ENCODE measurements at regions not wholly inside any gene's neighbourhood (a gene's known extent, or its start where the extent isn't known, plus 50 kb on each side); places are given as distances from the start of the nearest gene placed in this dataset.

DNA sequence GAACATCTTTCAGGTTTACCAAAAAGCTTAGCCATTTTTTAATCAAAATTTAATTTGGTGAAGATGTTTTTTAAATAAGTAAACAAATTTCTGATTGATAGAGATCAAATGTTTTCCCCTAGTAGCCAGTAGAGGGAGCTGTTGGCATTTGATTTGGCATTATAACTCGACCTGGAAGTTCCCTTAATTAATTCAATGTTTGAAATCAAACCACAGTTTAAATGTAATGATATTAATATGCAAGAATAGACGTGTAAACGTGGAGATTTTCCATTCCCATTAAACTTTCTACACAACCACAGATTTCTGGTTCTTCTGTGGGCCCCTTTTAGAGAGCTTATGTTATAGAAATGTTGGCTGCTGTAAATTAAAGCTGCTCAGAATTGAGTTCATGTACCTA lies 148.1 kb upstream of the MPDZ start:
- no CpG with 5 or more reads among the region's 3 CpGs for WGBS (ENCODE audit: insufficient coverage)
- DNase-seq (ENCODE audit: low read depth in 4 of 6, low spot score in 6 of 6) = peak in 3 of 6 donors; percentile 33 to 91 (median 86)
- Histone ChIP-seq H3K4me1 (ENCODE audit: control insufficient read depth, insufficient read depth, low read length) (peaks cover 6% of the 10 kb centered on the region), H3K9me3 (ENCODE audit: control insufficient read depth, insufficient read depth, low read length) (no peaks in the 10 kb centered on the region), H3K36me3 (ENCODE audit: control insufficient read depth, insufficient read depth, low read length) (no peaks in the 10 kb centered on the region), H3K27ac (ENCODE audit: low read depth, low read length) (no peak overlapping the region), H3K27me3 (ENCODE audit: control insufficient read depth, insufficient read depth, low read length) (peaks cover 2% of the 10 kb centered on the region), H3K4me3 (ENCODE audit: low read depth, low read length) (no peak overlapping the region)

DNA sequence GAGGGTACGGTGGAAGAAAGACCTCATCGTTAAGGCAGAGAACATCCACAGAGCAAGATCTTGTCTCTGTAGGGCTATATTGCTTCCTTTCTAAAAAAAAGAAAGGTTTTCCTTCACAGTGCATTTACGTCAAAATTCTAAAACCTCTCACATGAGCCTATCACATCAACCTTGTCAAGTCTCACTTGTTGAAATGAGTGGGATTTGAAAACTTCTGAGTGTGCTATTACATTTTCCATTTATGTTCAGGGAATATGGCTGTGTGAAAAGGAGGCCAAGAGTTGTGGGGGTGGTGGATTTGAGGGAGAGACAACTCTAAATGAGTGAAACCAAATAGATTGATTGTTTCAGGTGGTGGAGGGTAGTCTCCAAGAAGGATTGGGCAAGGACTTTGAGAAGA lies 147.1 kb upstream of the MPDZ start:
- H3K9me3 ChIP-seq (ENCODE audit: control insufficient read depth, insufficient read depth, low read length) = no peaks in the 10 kb centered on the region
- H3K27ac ChIP-seq (ENCODE audit: low read depth, low read length) = no peak overlapping the region
- H3K27me3 ChIP-seq (ENCODE audit: control insufficient read depth, insufficient read depth, low read length) = peaks cover 2% of the 10 kb centered on the region
- no peak overlapping the region for H3K4me3 ChIP-seq (ENCODE audit: low read depth, low read length)
- H3K4me1 ChIP-seq (ENCODE audit: control insufficient read depth, insufficient read depth, low read length) = peaks cover 6% of the 10 kb centered on the region
- 100% methylated on average over 1 of the region's 3 CpGs for WGBS (ENCODE audit: insufficient coverage)
- no peak for DNase-seq (ENCODE audit: low read depth in 4 of 6, low spot score in 6 of 6)
- H3K36me3 ChIP-seq (ENCODE audit: control insufficient read depth, insufficient read depth, low read length) = no peaks in the 10 kb centered on the region

DNA sequence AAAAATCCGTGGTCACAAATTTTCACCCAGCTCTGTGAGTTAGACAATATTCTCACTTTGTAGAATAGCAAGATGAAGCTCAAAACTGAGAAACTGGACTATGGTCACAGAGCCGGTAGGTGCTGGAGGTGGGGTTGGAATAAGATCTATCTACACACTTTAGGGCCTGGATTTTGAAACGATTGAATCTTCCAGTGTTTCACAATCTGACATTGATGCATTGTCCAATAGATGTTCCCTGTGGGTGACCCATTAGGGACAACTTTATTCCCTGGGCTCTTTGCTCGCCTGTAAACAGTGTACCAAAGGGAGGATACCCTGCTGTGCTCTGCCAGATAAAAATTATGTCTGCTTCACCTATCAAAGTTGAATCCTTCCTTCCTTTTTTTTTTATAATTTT lies 145.4 kb upstream of the MPDZ start:
- no peaks in the 10 kb centered on the region for H3K9me3 ChIP-seq (ENCODE audit: control insufficient read depth, insufficient read depth, low read length)
- H3K4me3 ChIP-seq (ENCODE audit: low read depth, low read length) = no peak overlapping the region
- no peaks in the 10 kb centered on the region for H3K27me3 ChIP-seq (ENCODE audit: control insufficient read depth, insufficient read depth, low read length)
- H3K36me3 ChIP-seq (ENCODE audit: control insufficient read depth, insufficient read depth, low read length) = no peaks in the 10 kb centered on the region
- H3K27ac ChIP-seq (ENCODE audit: low read depth, low read length) = no peak overlapping the region
- H3K4me1 ChIP-seq (ENCODE audit: control insufficient read depth, insufficient read depth, low read length) = no peaks in the 10 kb centered on the region
- no peak for DNase-seq (ENCODE audit: low read depth in 4 of 6, low spot score in 6 of 6)
- WGBS (ENCODE audit: insufficient coverage) = 71% methylated on average over 2 of the region's 4 CpGs

DNA sequence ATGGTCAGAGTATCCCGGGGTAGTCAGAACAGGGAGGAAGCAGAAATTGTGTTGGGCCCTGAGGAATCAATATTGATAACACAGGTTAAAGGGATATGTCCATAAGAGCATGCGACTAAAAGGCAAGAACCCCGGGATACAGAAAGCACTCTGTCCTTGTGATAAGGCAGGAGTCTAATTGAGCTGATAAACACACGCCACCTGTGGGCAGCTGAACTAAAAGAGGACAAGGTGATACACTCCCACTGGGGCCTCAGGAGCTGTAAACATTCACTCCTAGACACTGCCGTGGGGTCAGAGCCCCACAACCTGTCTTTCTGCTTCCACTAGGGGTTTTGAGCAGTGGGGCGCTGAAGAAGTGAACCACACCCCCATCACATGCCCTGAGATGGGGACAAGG lies 144.7 kb upstream of the MPDZ start:
- Histone ChIP-seq H3K9me3 (ENCODE audit: control insufficient read depth, insufficient read depth, low read length) (no peaks in the 10 kb centered on the region), H3K27me3 (ENCODE audit: control insufficient read depth, insufficient read depth, low read length) (no peaks in the 10 kb centered on the region), H3K27ac (ENCODE audit: low read depth, low read length) (no peak overlapping the region), H3K36me3 (ENCODE audit: control insufficient read depth, insufficient read depth, low read length) (no peaks in the 10 kb centered on the region), H3K4me1 (ENCODE audit: control insufficient read depth, insufficient read depth, low read length) (no peaks in the 10 kb centered on the region), H3K4me3 (ENCODE audit: low read depth, low read length) (no peak overlapping the region)
- DNase-seq (ENCODE audit: low read depth in 4 of 6, low spot score in 6 of 6) = no peak
- 96% methylated on average over 4 of the region's 6 CpGs for WGBS (ENCODE audit: insufficient coverage)

DNA sequence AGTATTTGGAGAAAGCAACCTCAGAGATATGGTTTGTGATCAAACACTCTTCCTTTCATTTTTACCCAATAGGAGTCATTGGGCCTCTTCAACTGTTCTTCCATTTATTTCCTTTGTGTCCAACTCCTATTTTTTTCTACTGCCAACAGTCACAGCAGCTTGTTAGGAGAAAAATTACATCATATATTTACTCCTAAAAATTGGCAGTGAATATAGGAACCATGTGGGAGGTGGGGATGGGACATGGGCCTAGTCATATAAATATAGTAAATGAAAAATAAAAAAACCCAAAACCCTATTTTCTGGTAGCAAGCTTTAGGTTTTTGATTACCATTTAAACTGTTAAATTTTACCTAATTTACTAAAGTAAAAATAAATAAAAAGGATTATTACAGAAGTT lies 134.9 kb upstream of the MPDZ start:
- DNase-seq (ENCODE audit: low read depth in 4 of 6, low spot score in 6 of 6) = peak in 1 of 6 donors; percentile 52
- no peaks in the 10 kb centered on the region for H3K27me3 ChIP-seq (ENCODE audit: control insufficient read depth, insufficient read depth, low read length)

DNA sequence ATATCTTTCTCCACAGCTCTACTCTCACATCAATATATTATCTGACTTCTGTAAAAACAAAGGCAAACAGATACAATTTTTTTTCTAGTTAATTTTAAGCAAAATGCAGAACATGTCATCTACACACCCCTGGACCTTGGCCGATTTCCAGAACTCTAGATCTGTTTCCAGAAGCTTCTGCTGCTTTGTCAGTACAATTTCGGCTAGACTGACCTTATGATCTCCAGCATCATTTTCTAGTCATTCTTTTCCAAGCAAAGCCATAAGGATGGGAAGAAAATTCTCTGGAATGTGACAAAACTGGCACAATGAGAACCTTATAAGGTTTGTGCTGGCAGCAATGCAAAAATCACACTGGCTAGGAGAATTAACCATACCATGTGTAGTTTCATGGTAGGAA lies 132.8 kb upstream of the MPDZ start:
- H3K4me3 ChIP-seq (ENCODE audit: low read depth, low read length) = no peak overlapping the region
- no peaks in the 10 kb centered on the region for H3K4me1 ChIP-seq (ENCODE audit: control insufficient read depth, insufficient read depth, low read length)
- H3K9me3 ChIP-seq (ENCODE audit: control insufficient read depth, insufficient read depth, low read length) = no peaks in the 10 kb centered on the region
- no peak overlapping the region for H3K27ac ChIP-seq (ENCODE audit: low read depth, low read length)
- no peaks in the 10 kb centered on the region for H3K27me3 ChIP-seq (ENCODE audit: control insufficient read depth, insufficient read depth, low read length)
- H3K36me3 ChIP-seq (ENCODE audit: control insufficient read depth, insufficient read depth, low read length) = no peaks in the 10 kb centered on the region
- no CpG with 5 or more reads among the region's 2 CpGs for WGBS (ENCODE audit: insufficient coverage)
- peak in 1 of 6 donors; percentile 52 for DNase-seq (ENCODE audit: low read depth in 4 of 6, low spot score in 6 of 6)

More for the DNA sequence above, 134.9 kb upstream of the MPDZ start:
- no peaks in the 10 kb centered on the region for H3K9me3 ChIP-seq (ENCODE audit: control insufficient read depth, insufficient read depth, low read length)
- no peaks in the 10 kb centered on the region for H3K36me3 ChIP-seq (ENCODE audit: control insufficient read depth, insufficient read depth, low read length)
- H3K4me1 ChIP-seq (ENCODE audit: control insufficient read depth, insufficient read depth, low read length) = no peaks in the 10 kb centered on the region
- no peak overlapping the region for H3K4me3 ChIP-seq (ENCODE audit: low read depth, low read length)
- H3K27ac ChIP-seq (ENCODE audit: low read depth, low read length) = no peak overlapping the region

DNA sequence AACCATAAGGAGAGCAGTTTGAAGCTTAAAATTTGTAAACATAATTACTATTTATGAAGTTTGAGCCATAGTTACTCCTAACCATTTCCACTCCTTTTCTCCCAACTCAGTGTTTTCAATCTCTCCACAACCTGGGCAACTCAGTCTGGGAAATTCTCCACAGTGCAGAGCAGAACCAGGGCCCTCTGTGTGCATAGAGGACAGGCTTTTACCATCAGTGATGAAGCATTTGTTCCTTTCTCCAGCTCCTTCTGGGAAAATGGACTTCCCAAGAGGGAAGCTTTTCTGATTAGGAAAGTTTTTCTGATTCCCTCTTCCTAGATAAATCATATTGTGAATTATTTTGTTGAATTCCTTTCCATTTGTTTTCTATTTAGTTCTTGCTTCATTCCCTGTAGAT lies 132.3 kb upstream of the MPDZ start:
- no peaks in the 10 kb centered on the region for H3K27me3 ChIP-seq (ENCODE audit: control insufficient read depth, insufficient read depth, low read length)
- H3K27ac ChIP-seq (ENCODE audit: low read depth, low read length) = no peak overlapping the region
- no peaks in the 10 kb centered on the region for H3K36me3 ChIP-seq (ENCODE audit: control insufficient read depth, insufficient read depth, low read length)
- H3K4me3 ChIP-seq (ENCODE audit: low read depth, low read length) = no peak overlapping the region
- peak in 1 of 6 donors; percentile 42 for DNase-seq (ENCODE audit: low read depth in 4 of 6, low spot score in 6 of 6)
- no peaks in the 10 kb centered on the region for H3K4me1 ChIP-seq (ENCODE audit: control insufficient read depth, insufficient read depth, low read length)
- H3K9me3 ChIP-seq (ENCODE audit: control insufficient read depth, insufficient read depth, low read length) = no peaks in the 10 kb centered on the region

DNA sequence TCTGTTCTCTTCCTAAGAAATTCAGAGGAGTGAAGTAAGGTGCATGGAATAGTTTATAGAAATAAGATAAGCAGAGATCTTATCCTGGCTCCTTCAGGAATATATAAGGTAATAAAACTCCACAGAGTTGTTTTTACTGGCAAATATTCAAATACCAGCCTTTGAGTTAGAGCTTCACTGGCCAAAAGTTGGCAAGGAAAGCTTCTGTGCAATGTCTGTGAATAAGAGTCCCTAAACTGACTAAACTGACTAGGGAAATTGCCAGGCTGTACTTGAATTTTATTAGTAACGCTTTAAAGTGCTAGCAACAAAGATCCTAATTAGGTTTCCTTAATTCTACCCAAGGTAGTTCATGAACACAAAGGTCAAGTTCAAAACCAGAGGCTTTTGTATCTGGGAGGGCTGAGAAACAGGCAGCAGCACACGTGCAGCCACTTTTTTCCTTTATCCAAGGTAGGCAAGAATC lies 131.1 kb upstream of the MPDZ start:
- peak in 2 of 6 donors; percentile 47 to 62 for DNase-seq (ENCODE audit: low read depth in 4 of 6, low spot score in 6 of 6)
- Histone ChIP-seq H3K4me3 (ENCODE audit: low read depth, low read length) (no peak overlapping the region), H3K36me3 (ENCODE audit: control insufficient read depth, insufficient read depth, low read length) (no peaks in the 10 kb centered on the region), H3K27ac (ENCODE audit: low read depth, low read length) (no peak overlapping the region), H3K27me3 (ENCODE audit: control insufficient read depth, insufficient read depth, low read length) (no peaks in the 10 kb centered on the region), H3K4me1 (ENCODE audit: control insufficient read depth, insufficient read depth, low read length) (no peaks in the 10 kb centered on the region), H3K9me3 (ENCODE audit: control insufficient read depth, insufficient read depth, low read length) (no peaks in the 10 kb centered on the region)
- WGBS (ENCODE audit: insufficient coverage) = no CpG with 5 or more reads among the region's 2 CpGs

DNA sequence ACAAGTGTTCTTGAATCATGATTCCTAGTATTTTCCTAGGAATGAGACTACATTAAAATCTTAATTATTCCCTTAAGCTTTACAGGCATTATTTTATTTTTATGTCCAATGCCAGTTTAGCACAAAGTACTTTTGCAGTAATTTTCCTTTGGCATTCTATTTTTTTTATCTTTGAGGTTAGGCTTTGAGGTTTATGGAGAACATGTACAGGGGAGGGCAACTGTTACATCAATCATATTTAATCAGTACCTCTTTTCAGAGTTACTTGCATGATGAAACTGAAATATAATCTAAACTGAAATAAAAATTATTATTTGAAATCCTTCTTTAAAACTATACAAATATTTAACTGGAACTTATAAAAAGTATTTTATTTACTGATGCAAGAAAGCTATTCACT lies 118.2 kb upstream of the MPDZ start:
- no peak for DNase-seq (ENCODE audit: low read depth in 4 of 6, low spot score in 6 of 6)
- no peaks in the 10 kb centered on the region for H3K27me3 ChIP-seq (ENCODE audit: control insufficient read depth, insufficient read depth, low read length)
- H3K9me3 ChIP-seq (ENCODE audit: control insufficient read depth, insufficient read depth, low read length) = no peaks in the 10 kb centered on the region
- no peaks in the 10 kb centered on the region for H3K36me3 ChIP-seq (ENCODE audit: control insufficient read depth, insufficient read depth, low read length)
- no peak overlapping the region for H3K4me3 ChIP-seq (ENCODE audit: low read depth, low read length)
- H3K4me1 ChIP-seq (ENCODE audit: control insufficient read depth, insufficient read depth, low read length) = no peaks in the 10 kb centered on the region
- no peak overlapping the region for H3K27ac ChIP-seq (ENCODE audit: low read depth, low read length)

DNA sequence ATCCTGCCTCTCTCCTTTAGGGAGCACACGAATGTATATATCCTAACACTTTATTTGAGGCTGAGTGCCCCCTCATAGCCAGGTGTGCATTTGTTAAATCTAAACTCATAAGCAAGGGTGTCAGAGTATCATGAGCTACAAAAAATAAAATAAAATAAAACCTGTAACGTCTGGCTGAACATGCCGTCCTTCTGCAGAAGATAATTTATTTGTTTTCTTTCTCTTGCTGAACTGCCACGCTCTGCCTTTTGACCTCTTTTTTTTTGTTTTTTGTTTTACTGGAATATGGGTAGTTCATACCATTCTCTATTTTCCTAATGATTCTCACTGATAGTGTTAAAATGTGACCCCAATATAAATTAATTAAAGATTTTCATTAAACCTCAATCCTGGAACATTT lies 117.7 kb upstream of the MPDZ start:
- Histone ChIP-seq H3K36me3 (ENCODE audit: control insufficient read depth, insufficient read depth, low read length) (no peaks in the 10 kb centered on the region), H3K27ac (ENCODE audit: low read depth, low read length) (no peak overlapping the region), H3K9me3 (ENCODE audit: control insufficient read depth, insufficient read depth, low read length) (no peaks in the 10 kb centered on the region), H3K27me3 (ENCODE audit: control insufficient read depth, insufficient read depth, low read length) (no peaks in the 10 kb centered on the region), H3K4me3 (ENCODE audit: low read depth, low read length) (no peak overlapping the region), H3K4me1 (ENCODE audit: control insufficient read depth, insufficient read depth, low read length) (no peaks in the 10 kb centered on the region)
- DNase-seq (ENCODE audit: low read depth in 4 of 6, low spot score in 6 of 6) = no peak
- WGBS (ENCODE audit: insufficient coverage) = no CpG with 5 or more reads among the region's 4 CpGs

Measured in spinal cord (tissue), 9 donors.